Germinal center (tissue), 1 donor: ENCODE measurements at regions not wholly inside any gene's neighbourhood (a gene's known extent, or its start where the extent isn't known, plus 50 kb on each side); places are given as distances from the start of the nearest gene placed in this dataset.
"Not testable (repeated sequence)": the region's sequence is repeated elsewhere in the genome, so short reads cannot be mapped to it uniquely, and the experiment has no call there.

ENCODE experiments used
- DNase-seq: peaks from one replicate; pipeline ENCODE4 v3.0.0; 2012; ENCODE audit warnings: mixed read lengths, low spot score

DNA sequence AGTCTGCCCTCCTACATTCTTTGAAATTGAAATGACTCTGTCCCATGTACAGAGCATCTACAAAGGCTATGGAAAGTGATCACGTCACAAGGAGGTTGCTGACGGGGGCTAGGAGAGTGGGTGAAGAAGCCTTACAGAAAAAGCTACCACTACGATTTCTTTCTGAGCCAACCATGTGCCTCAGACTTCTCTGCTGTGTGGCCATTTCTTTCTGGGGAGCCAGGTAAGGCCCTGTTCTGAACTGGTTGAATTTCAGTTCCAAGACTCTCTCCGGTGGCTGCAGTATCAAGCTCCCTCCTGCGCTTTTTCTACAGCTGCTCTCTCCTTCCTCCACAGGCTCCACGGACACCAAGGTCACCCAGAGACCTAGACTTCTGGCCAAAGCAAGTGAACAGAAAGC lies 112.5 kb upstream of the PRSS1 start:
- DNase-seq = no peak

DNA sequence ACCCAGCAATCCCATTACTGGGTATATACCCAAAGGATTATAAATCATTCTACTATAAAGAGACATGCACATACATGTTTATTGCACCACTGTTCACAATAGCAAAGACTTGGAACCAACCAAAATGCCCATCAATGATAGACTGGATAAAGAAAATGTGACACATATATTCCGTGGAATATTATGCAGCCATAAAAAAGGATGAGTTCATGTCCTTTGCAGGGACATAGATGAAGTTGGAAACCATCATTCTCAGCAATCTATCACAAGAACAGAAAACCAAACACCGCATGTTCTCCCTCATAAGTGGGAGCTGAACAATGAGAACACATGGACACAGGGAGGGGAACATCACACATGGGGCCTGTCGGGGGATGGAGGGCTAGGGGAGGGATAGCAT lies 113.2 kb upstream of the PRSS1 start:
- not testable (repeated sequence) for DNase-seq

GRCh38 chr7:142632271-142633134 lies 116.8 kb upstream of the PRSS1 start:
- DNase-seq = peak; percentile 80

GRCh38 chr7:142629588-142630260 lies 119.5 kb upstream of the PRSS1 start:
- no peak for DNase-seq

GRCh38 chr7:142628945-142629344 lies 120.3 kb upstream of the PRSS1 start:
- DNase-seq = no peak

DNA sequence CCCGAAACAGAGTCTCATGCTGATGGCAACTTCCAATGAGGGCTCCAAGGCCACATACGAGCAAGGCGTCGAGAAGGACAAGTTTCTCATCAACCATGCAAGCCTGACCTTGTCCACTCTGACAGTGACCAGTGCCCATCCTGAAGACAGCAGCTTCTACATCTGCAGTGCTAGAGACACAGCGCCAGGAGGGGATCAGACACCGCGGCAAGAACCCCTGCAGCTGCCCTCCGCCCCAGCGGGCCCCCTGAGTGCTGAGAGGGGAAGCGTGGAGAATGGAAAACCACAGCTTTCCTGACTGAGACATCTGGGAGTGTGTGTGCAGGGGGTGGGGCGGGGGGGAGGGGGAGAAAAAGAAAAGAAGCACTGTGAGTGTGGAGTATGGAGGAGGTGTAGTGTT lies 122.0 kb upstream of the PRSS1 start:
- not testable (repeated sequence) for DNase-seq

DNA sequence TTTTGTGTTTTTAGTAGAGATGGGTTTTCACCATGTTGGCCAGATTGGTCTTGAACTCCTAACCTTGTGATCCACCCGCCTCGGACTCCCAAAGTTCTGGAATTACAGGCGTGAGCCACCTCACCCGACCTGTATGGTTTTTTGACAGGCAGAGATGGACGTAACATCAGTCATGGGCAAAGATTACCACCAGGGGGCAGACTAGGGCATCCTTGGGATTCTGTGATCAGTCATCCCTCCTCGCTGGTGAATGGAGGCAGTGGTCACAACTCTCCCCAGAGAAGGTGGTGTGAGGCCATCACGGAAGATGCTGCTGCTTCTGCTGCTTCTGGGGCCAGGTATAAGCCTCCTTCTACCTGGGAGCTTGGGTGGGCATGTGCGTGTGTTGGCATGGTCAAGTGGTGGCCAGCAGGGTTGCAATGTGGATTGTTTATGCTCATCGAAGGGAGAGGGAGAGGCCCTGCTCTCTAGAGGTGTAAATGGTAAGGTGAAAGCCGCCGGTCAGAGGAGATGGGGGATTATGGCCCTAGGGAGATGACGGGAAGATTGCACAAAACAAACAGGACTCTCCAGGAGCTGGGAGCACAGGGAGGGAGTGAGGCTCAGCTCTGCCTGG lies 122.7 kb upstream of the PRSS1 start:
- DNase-seq = peak; percentile 34

DNA sequence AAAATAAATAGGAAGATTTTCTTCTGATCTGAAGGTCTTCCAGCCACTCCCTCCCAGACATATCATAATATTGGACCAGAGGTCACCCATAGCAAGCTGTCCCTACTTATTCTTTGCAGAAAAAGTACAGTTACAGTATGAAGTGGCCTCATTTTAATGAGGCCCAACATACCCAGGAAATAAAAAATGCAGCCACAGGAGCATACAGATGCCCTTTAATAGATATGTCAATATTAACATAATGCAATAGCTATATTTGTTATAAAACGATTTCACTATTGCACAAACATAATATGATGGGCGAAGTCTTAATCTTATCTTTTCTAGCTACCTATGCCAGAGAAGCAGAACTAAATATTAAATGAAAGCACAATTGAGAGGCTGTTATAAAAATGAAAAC lies 124.1 kb upstream of the PRSS1 start:
- DNase-seq = not testable (repeated sequence)

DNA sequence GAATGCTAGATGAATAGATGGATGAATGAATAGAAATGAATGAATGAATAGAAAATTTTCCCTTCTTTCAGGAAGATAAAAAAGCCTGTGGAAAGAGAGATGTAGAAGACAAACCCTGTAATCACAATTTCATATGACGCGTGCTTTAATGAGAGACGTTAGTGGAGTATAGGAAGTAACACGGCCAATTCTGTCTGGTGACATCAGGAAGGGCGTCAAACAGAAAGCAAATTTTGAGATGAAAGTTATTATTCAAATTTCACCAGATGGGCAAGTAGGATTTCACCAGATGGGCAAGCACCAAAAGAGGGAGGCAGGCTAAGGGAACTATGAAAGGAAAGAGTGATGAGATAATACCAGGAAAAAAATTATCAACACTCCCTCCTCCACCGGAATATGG lies 128.9 kb upstream of the PRSS1 start:
- no peak for DNase-seq

DNA sequence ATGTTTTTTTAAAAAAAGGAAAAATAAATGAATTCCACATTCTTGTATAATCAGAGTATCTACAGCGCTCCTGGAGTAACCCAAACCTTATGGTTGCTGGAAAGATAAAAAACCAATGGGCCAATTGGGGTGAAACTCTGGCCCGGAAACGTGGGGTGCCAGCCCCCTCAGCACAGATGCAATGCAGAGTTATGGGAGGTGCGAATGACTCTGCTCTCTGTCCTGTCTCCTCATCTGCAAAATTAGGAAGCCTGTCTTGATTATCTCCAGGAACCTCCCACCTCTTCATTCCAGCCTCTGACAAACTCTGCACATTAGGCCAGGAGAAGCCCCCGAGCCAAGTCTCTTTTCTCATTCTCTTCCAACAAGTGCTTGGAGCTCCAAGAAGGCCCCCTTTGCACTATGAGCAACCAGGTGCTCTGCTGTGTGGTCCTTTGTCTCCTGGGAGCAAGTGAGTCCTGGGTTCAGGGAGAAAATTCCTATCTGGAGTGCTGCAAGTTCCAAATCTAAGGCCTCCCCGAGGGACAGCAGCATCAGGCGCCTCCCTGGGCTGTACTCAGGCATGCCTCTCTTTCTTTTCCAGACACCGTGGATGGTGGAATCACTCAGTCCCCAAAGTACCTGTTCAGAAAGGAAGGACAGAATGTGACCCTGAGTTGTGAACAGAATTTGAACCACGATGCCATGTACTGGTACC lies 130.5 kb upstream of the PRSS1 start:
- no peak for DNase-seq

DNA sequence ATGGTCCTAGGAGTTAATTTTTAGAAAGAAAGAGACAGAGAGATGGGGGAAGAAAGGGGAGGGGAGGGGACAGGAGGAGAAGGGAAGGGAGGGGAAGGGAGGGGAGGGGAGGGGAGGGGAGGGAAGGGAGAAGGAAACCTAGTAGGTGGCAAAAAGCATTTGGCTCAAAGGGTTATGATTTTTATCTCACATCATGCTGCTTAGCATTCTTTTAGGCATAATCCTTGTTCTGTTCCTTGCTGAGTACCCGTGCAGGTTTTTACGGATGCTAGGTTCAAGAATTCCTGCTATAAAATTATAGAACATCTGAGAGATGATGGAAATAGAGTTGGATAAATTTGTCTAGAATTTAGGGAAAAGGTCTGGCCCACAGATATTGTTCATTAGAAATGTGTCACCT lies 132.4 kb upstream of the PRSS1 start:
- no peak for DNase-seq

DNA sequence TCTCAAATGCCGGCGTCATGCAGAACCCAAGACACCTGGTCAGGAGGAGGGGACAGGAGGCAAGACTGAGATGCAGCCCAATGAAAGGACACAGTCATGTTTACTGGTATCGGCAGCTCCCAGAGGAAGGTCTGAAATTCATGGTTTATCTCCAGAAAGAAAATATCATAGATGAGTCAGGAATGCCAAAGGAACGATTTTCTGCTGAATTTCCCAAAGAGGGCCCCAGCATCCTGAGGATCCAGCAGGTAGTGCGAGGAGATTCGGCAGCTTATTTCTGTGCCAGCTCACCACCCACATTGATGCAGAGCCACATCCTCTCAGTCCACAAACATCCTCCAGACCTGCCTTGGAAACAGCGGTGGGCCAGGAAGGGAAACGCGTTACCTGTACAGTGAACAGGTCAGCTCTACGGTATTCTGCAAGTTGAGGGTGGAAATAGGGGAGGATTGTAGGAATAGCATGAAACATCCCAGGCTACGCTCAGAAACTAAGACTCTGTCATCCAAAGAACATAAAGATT lies 133.1 kb upstream of the PRSS1 start:
- no peak for DNase-seq

GRCh38 chr7:142615508-142615907 lies 133.8 kb upstream of the PRSS1 start:
- DNase-seq = no peak

DNA sequence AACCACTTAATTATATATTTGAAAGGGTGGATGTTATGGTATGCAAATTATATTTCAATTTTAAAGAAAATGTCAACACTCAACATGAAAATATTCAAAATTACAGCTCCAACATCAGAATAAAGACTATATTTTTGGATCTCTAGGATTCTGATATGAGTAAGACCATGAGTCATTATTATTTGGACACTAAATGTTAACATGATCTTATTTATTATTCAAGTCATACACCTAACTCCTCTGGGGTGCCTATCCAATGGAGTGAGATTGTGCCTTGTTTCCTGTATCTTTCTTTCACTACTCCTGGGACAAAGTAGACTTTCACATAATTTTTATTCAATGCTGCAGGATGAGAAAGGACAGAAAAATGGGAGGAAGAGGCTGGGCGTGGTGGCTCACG lies 135.2 kb upstream of the PRSS1 start:
- DNase-seq = no peak

DNA sequence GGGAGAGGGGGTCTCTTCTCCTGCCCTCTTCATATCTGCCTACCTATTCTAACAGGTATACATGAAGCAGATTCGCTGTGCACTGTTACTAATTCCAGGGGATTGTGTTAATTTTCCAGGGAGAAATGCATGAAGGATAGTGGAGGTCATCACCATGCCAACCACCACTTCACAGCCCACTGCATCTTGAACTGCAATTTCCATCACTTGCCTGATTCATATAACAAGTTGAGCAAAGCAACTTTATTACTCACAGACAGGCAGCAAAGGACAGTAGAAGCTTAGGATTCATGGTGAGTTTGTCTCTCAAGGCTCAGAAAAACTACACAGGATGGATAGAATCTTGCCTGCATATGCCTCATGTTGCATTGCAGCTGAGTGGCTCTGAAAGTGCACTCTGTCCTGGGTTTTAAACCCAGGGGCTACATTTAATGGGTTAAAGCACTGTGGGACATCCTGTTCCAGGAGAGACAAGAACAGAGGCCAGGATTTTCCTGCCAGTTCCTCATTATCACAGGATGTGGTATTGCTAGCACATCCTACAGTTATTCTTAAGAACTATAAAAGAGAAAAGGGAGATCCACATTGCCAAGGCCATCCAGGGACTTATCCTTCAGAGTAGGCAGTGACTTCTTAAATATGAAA lies 136.9 kb upstream of the PRSS1 start:
- no peak for DNase-seq

DNA sequence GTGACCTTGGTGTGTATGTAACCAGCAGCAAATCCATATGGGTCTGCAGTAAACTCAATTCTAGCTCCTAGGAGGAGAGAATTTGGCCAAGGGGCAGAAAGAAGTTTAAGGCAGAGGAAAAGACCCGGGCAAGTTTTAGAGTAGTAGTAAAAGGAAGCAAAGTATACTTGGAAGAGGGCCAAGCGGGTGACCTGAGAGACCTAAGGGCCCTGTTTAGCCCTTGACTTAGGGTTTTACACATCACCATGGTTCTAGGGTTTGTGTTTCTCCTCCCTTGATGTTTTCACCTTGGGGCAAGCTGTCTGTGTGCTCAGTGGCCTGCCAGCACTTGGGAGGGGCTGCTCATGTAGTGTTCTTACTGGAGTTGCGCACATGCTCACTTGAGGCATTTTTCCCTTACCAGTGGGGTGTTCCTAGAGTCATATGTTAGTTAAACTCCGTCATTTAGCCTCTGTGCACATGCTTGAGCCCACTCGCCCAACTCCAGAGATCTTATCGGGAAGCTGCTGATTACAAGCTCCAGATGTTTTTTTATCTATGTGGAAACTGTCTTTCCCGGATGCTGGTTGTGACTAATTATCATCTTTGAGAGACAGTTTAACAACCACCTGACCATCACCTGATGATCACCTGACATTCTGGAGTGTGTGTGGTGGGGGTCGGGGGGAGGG lies 137.6 kb upstream of the PRSS1 start:
- DNase-seq = no peak

DNA sequence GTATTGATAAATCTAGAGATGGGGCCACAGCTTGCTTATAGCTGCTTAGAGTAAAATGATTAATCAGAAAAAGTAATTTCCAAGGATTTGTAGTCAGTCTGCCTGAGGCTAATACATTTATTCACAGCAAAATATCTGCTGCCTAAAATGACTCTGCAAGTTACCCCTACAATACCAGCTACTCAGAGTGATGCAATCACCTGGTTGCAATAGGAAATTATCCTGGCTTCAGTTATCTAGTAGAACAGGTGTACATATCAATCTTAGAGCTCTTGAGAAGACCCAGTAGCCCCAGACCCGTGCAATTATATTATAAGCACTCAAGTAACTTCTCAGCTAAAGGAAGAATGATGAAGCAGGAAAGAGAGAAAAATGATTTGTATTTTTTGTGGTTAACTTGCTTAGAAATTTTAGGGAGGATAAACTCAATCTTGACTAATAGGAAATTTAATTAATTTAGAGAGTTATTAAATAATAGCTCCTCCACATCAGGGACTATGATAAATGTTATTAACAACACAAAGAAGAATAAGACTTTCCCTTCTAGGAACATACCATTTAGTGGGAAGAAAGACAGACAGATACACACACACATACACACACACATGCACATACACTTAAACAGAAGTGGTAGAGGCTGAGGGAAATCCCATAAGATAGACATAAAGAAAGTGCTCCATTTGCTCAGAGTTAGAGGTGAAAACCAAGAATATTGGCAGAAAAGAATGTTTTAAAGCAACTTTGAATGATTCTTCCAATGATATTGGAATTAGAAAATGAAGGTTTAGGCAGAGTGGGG lies 140.4 kb upstream of the PRSS1 start:
- no peak for DNase-seq

DNA sequence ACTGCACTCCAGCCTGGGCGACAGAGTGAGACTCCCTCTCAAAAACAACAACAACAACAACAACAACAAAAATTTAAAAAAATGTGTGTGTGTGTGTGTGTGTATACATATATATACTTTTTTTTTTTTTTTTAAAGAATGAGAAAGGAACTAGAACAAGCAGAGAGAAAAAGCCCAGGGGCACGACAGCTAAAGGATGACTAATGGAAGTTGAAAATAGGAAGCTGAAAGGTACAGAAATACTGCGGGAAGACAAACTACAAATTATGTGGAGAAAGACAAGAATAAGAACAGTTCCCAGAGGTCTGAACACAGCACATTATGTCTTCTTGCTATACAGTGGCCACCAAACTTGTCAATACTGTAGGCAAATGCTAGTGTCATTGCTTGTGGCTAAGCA lies 141.9 kb upstream of the PRSS1 start:
- no peak for DNase-seq

- no peak for DNase-seq
These were observed 143.2 kb upstream of the PRSS1 start for GRCh38 chr7:142606081-142606480.

DNA sequence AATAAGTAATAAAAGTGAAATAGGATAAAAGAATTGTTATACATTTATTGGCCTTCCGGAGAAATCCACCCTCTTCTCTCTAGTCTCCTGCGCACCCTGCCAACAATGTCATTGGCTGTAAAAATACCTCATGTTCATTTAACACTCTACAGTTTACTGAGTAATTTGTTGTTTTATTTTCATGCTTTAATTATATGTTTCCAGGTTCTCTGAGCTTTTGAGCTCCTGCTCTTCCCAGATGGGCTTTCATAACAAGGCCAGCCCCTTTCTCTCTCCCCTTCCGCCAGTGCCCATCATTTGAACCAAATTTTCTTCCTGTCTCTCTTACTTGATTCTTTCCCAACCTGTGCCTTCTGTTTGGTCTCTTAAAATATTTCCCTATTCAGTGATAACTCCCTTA lies 144.6 kb upstream of the PRSS1 start:
- DNase-seq = no peak
